Stomach (tissue), 8 donors: ENCODE measurements at regions not wholly inside any gene's neighbourhood (a gene's known extent, or its start where the extent isn't known, plus 50 kb on each side); places are given as distances from the start of the nearest gene placed in this dataset.

Experiments
- DNase-seq, 2 donors: peaks; one replicate each; pipeline versions ENCODE4 v3.0.0 to v3.0.0-alpha.2; 2013 to 2019
- H3K27ac ChIP-seq, 5 donors: fragments of 200-600 bp in 4 of 5; sonication (generic) in 4 of 5; one replicate each; pipeline ENCODE4 v1.5.1; 2013 to 2019; ENCODE audit warnings: mild to moderate bottlenecking in 1 of 5, moderate library complexity in 1 of 5
- H3K27me3 ChIP-seq, 3 donors: fragments of 200-600 bp; sonication (generic); one replicate each; pipeline ENCODE4 v1.5.1; 2017 to 2019; ENCODE audit warnings: mixed run types in 1 of 3
- H3K36me3 ChIP-seq, 4 donors: fragments of 200-600 bp; sonication (generic); 1 replicate in 3 of 4; 2 replicates in 1 of 4; pipeline ENCODE4 v1.5.1; 2016 to 2019
- H3K4me1 ChIP-seq, 4 donors: fragments of 200-600 bp; sonication (generic); one replicate each; pipeline ENCODE4 v1.5.1; 2016 to 2019
- H3K4me3 ChIP-seq, 4 donors: fragments of 200-600 bp; sonication (generic) in 3 of 4; one replicate each; pipeline ENCODE4 v1.5.1; 2016 to 2019; ENCODE audit warnings: mild to moderate bottlenecking in 1 of 4
- H3K9me3 ChIP-seq, 4 donors: fragments of 200-600 bp; sonication (generic); one replicate each; pipeline ENCODE4 v1.5.1; 2016 to 2019
- EP300 ChIP-seq: sonication (generic); formaldehyde crosslinking; IDR thresholded peaks from one replicate; pipeline ENCODE4 v1.6.1; 2017; ENCODE audit warnings: antibody characterized with exemption
- POLR2A ChIP-seq, 4 donors: fragments of 450-650 bp; IDR thresholded peaks; one replicate each; pipeline ENCODE4 v1.6.1; 2016; ENCODE audit warnings: antibody characterized with exemption in 4 of 4, control low read depth in 2 of 4, mild to moderate bottlenecking in 1 of 4, moderate library complexity in 1 of 4
- POLR2AphosphoS5 ChIP-seq, 3 donors: sonication (generic); formaldehyde crosslinking; IDR thresholded peaks; one replicate each; pipeline ENCODE4 v1.6.1; 2016; ENCODE audit warnings: antibody characterized with exemption in 3 of 3
- WGBS, 5 donors: extraction: QIAGEN DNeasy Blood & Tissue Kit in 3 of 5; methylation state at CpG; one replicate each; pipeline versions ENCODE4 v1.1.5 to v1.1.7; 2013 to 2018; 5-methylcytosine and 5-hydroxymethylcytosine counted together
- intact Hi-C: fragments of 100-400 bp; cut with DNase I; formaldehyde crosslinking; loops from one replicate; pipeline ENCODE4 v1.15.1; 2023; ENCODE audit warnings: low total_unique reads
- TF ChIP-seq, protein P1 (sequence below), 7 experiments: fragments of 450-650 bp in 4 of 7; fragments of 200-600 bp in 3 of 7; sonication (generic) in 3 of 7; IDR thresholded peaks; one replicate each; pipeline ENCODE4 v1.5.1; 2016 to 2019; ENCODE audit warnings: antibody characterized with exemption in 7 of 7, control low read depth in 2 of 7, mild to moderate bottlenecking in 1 of 7
- donor health status: healthy with polysubstance abuse.
- donor health status: Bipolar disorder and iron deficiency.
- donor health status: healthy.

GRCh38 chr4:11313157-11313943 lies 115.3 kb downstream of the HS3ST1 start:
- Histone ChIP-seq H3K9me3 (peaks cover 0 to 9% (median 0%) of the 10 kb centered on the region in 4 donors), H3K27ac (no peak overlapping the region), H3K4me1 (no peaks in the 10 kb centered on the region), H3K4me3 (no peak overlapping the region), H3K36me3 (no peaks in the 10 kb centered on the region), H3K27me3 (no peaks in the 10 kb centered on the region)
- 65 to 71% (median 67%) methylated on average over 6 of the region's 6 CpGs for WGBS, 5 donors
- no peak for DNase-seq
- intact Hi-C loops, result no loop called here
- TF ChIP-seq, protein P1, sequence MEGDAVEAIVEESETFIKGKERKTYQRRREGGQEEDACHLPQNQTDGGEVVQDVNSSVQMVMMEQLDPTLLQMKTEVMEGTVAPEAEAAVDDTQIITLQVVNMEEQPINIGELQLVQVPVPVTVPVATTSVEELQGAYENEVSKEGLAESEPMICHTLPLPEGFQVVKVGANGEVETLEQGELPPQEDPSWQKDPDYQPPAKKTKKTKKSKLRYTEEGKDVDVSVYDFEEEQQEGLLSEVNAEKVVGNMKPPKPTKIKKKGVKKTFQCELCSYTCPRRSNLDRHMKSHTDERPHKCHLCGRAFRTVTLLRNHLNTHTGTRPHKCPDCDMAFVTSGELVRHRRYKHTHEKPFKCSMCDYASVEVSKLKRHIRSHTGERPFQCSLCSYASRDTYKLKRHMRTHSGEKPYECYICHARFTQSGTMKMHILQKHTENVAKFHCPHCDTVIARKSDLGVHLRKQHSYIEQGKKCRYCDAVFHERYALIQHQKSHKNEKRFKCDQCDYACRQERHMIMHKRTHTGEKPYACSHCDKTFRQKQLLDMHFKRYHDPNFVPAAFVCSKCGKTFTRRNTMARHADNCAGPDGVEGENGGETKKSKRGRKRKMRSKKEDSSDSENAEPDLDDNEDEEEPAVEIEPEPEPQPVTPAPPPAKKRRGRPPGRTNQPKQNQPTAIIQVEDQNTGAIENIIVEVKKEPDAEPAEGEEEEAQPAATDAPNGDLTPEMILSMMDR (IDR thresholded peaks at IDR 0.05), result no peak
- TF ChIP-seq EP300, result no peak
- no peak for TF ChIP-seq POLR2AphosphoS5 (IDR thresholded peaks at IDR 0.05)
- no peak for TF ChIP-seq POLR2A (IDR thresholded peaks at IDR 0.05)

GRCh38 chr4:11312389-11312788 lies 116.3 kb downstream of the HS3ST1 start:
- Histone ChIP-seq H3K4me3 (no peak overlapping the region), H3K36me3 (no peaks in the 10 kb centered on the region), H3K27me3 (no peaks in the 10 kb centered on the region), H3K4me1 (no peaks in the 10 kb centered on the region), H3K27ac (no peak overlapping the region), H3K9me3 (peaks cover 0 to 12% (median 0%) of the 10 kb centered on the region in 4 donors)
- DNase-seq, result no peak
- TF ChIP-seq POLR2A (IDR thresholded peaks at IDR 0.05), result no peak
- no peak for TF ChIP-seq EP300
- TF ChIP-seq POLR2AphosphoS5 (IDR thresholded peaks at IDR 0.05), result no peak
- TF ChIP-seq, protein P1 (IDR thresholded peaks at IDR 0.05), result no peak
- intact Hi-C loops, result no loop called here

- H3K36me3 ChIP-seq, result no peaks in the 10 kb centered on the region
- TF ChIP-seq, protein P1 (IDR thresholded peaks at IDR 0.05), result no peak
- no peak for TF ChIP-seq POLR2AphosphoS5 (IDR thresholded peaks at IDR 0.05)
- no peak for TF ChIP-seq EP300
- no peak for TF ChIP-seq POLR2A (IDR thresholded peaks at IDR 0.05)
- no peaks in the 10 kb centered on the region for H3K27me3 ChIP-seq
- 63 to 73% (median 70%) methylated on average over 4 of the region's 4 CpGs for WGBS, 5 donors
- H3K27ac ChIP-seq, result no peak overlapping the region
- H3K4me3 ChIP-seq, result no peak overlapping the region
- H3K4me1 ChIP-seq, result no peaks in the 10 kb centered on the region
- intact Hi-C loops, result no loop called here
- H3K9me3 ChIP-seq, result no peaks in the 10 kb centered on the region
- DNase-seq, result no peak
Measured at GRCh38 chr4:11301075-11301660, 127.5 kb downstream of the HS3ST1 start.

DNA sequence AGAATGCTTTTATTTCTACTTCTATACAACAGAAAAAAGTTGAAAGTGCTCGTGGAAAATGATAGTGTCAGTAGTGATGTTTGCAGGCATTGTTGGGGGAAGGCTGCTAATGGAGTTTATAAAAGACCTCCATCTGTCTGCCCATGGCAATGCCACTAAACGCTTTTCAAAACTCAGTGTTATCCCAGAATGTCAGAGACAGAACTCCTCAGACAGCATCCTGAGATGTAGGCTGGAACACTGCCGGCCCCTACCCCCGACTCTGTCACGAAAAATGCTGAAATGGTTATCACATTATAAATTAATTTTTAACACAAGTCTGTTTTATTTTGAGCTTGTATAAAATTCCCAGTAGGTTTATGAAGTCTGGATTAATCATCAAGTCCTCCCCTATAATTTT lies 128.9 kb downstream of the HS3ST1 start:
- no peak overlapping the region for H3K27ac ChIP-seq
- DNase-seq, result no peak
- no peaks in the 10 kb centered on the region for H3K4me1 ChIP-seq
- TF ChIP-seq POLR2AphosphoS5 (IDR thresholded peaks at IDR 0.05) (no peak), EP300 (no peak), POLR2A (IDR thresholded peaks at IDR 0.05) (no peak)
- TF ChIP-seq, protein P1 (IDR thresholded peaks at IDR 0.05), result no peak
- no peaks in the 10 kb centered on the region for H3K27me3 ChIP-seq
- no peaks in the 10 kb centered on the region for H3K36me3 ChIP-seq
- H3K4me3 ChIP-seq, result no peak overlapping the region
- intact Hi-C loops, result no loop called here
- H3K9me3 ChIP-seq, result no peaks in the 10 kb centered on the region
- WGBS, 5 donors, result 82 to 88% (median 85%) methylated on average over 5 of the region's 5 CpGs
